GM12878 (cell line): ENCODE measurements at regions not wholly inside any gene's neighbourhood (a gene's known extent, or its start where the extent isn't known, plus 50 kb on each side); places are given as distances from the start of the nearest gene placed in this dataset.
"Not testable (repeated sequence)": the region's sequence is repeated elsewhere in the genome, so short reads cannot be mapped to it uniquely, and the experiment has no call there.

Source experiments
- ATAC-seq: fragments of 200-7000 bp; cut with Tn5 transposase; 3 replicates; pipeline ENCODE4 v1.9.1; 2020; ENCODE audit warnings: mild to moderate bottlenecking, moderate library complexity
- BruUV-seq: library from RNA; stranded (reverse); fragments of 400-500 nt; replicated peaks from 2 replicates; lab custom pipeline; 2021; lab: Mats Ljungman, UMichigan
- CTCF ChIA-PET: fragments of 300-600 bp; sonication (Branson Sonifier 250); formaldehyde crosslinking; extraction: SDS; loops from one replicate; lab custom pipeline; 2021; ENCODE audit warnings: inconsistent platforms; lab: Yijun Ruan, JAX
- POLR2A ChIA-PET: fragments of 350-600 bp; formaldehyde crosslinking; extraction: SDS; loops from one replicate; lab custom pipeline; 2021; ENCODE audit warnings: inconsistent platforms; lab: Charles Lee
- RAD21 ChIA-PET: fragments of 300-600 bp; sonication (Branson Sonifier 250); formaldehyde crosslinking; loops from one replicate; lab custom pipeline; 2023; ENCODE audit warnings: antibody characterized with exemption; ENCODE audit not compliant: unreplicated experiment; lab: Charles Lee
- SMC1A ChIA-PET: fragments of 300-600 bp; sonication (Branson Sonifier 250); formaldehyde crosslinking; loops from one replicate; lab custom pipeline; 2023; ENCODE audit not compliant: unreplicated experiment, uncharacterized antibody; lab: Charles Lee
- DNase-seq: peaks from one replicate; pipeline ENCODE4 v3.0.0-alpha.2; 2011; ENCODE audit warnings: low read depth, low spot score
- FAIRE-seq: peaks from 3 replicates; lab custom pipeline; 2011; peaks lifted over from hg19 to GRCh38; lab: Jason Lieb, UNC
- H2AFZ ChIP-seq: 2 replicates; pipeline ENCODE4 v1.6.0; 2011; ENCODE audit warnings: low read depth, low read length, control low read depth; ENCODE audit not compliant: control insufficient read depth
- H3K27ac ChIP-seq: 2 replicates; pipeline ENCODE4 v1.5.1; 2011; ENCODE audit warnings: control low read depth; ENCODE audit not compliant: control insufficient read depth, insufficient read depth
- H3K27me3 ChIP-seq, 2 experiments: replicated peaks in 1 of 2; 2 replicates each; pipeline versions ENCODE4 v1.6.0 to v1.6.1; 2011; ENCODE audit warnings: low read length in 1 of 2; ENCODE audit not compliant: control insufficient read depth in 2 of 2, insufficient read depth in 2 of 2
- H3K36me3 ChIP-seq, 2 experiments: 2 replicates each; pipeline ENCODE4 v1.5.1; 2011; ENCODE audit warnings: low read length in 1 of 2; ENCODE audit not compliant: control insufficient read depth in 2 of 2, insufficient read depth in 2 of 2
- H3K4me1 ChIP-seq: 2 replicates; pipeline ENCODE4 v1.6.1; 2011; ENCODE audit warnings: mild to moderate bottlenecking, low read length, moderate library complexity, mixed read lengths; ENCODE audit not compliant: control insufficient read depth, insufficient read depth
- H3K4me2 ChIP-seq: 2 replicates; pipeline ENCODE4 v1.6.0; 2011; ENCODE audit warnings: control low read depth; ENCODE audit not compliant: control insufficient read depth, insufficient read depth
- H3K4me3 ChIP-seq: fragments of 200-600 bp; sonication (generic); 2 replicates; pipeline ENCODE4 v1.5.1; 2016
- H3K79me2 ChIP-seq: 2 replicates; pipeline ENCODE4 v1.6.0; 2011; ENCODE audit warnings: low read length; ENCODE audit not compliant: control insufficient read depth, insufficient read depth
- H3K9ac ChIP-seq: 2 replicates; pipeline ENCODE4 v1.8.0; 2011; ENCODE audit warnings: low read length, control low read depth, mixed read lengths; ENCODE audit not compliant: control insufficient read depth, insufficient read depth
- H3K9me3 ChIP-seq: replicated peaks from 3 replicates; pipeline ENCODE4 v1.5.1; 2011; ENCODE audit warnings: mild to moderate bottlenecking, low read length; ENCODE audit not compliant: control insufficient read depth, insufficient read depth
- H4K20me1 ChIP-seq: 2 replicates; pipeline ENCODE4 v1.6.0; 2011; ENCODE audit not compliant: control insufficient read depth, insufficient read depth
- NFYA ChIP-seq: IDR thresholded peaks from 2 replicates; pipeline ENCODE4 v1.6.1; 2011; ENCODE audit warnings: low read depth, mild to moderate bottlenecking, low read length, improper control_type of control experiment, borderline replicate concordance
- RB1 ChIP-seq: fragments of 450-650 bp; formaldehyde crosslinking; IDR thresholded peaks from 2 replicates; pipeline ENCODE4 v1.6.1; 2017; ENCODE audit warnings: mild to moderate bottlenecking, borderline replicate concordance
- RUNX3 ChIP-seq: IDR thresholded peaks from 2 replicates; pipeline ENCODE4 v1.6.1; 2012; ENCODE audit warnings: low read length, inconsistent platforms
- SMC3 ChIP-seq: IDR thresholded peaks from 2 replicates; pipeline ENCODE4 v1.6.1; 2011; ENCODE audit warnings: low read length, improper control_type of control experiment, borderline replicate concordance
- SUPT20H ChIP-seq: IDR thresholded peaks from 2 replicates; pipeline ENCODE4 v1.6.1; 2011; ENCODE audit warnings: low read depth, mild to moderate bottlenecking, low read length, moderate library complexity, borderline replicate concordance; ENCODE audit not compliant: control insufficient read depth
- ZSCAN29 ChIP-seq: fragments of 450-650 bp; IDR thresholded peaks from 2 replicates; pipeline ENCODE4 v1.6.1; 2017; ENCODE audit warnings: mild to moderate bottlenecking, moderate library complexity
- WGBS: methylation state at CpG from one replicate; pipeline ENCODE4 v1.1.6; 2016; ENCODE audit warnings: low lambda C conversion rate; ENCODE audit not compliant: insufficient replicate concordance, insufficient coverage; ENCODE audit errors: missing lambda C conversion rate; 5-methylcytosine and 5-hydroxymethylcytosine counted together
- in situ Hi-C: fragments of 300-500 bp; cut with MboI; formaldehyde crosslinking; loops from 9 replicates; pipeline ENCODE4 v1.14.3; 2018; ENCODE audit warnings: mixed read lengths
- intact Hi-C: fragments of 100-400 bp; cut with micrococcal nuclease; formaldehyde crosslinking; loops from one replicate; pipeline ENCODE4 v1.14.2; 2022; ENCODE audit not compliant: unreplicated experiment
- TF ChIP-seq, protein P1 (sequence below): fragments of 450-650 bp; conservative IDR thresholded peaks from 2 replicates; pipeline ENCODE4 v1.6.1; 2017; ENCODE audit warnings: mild to moderate bottlenecking, moderate library complexity

DNA sequence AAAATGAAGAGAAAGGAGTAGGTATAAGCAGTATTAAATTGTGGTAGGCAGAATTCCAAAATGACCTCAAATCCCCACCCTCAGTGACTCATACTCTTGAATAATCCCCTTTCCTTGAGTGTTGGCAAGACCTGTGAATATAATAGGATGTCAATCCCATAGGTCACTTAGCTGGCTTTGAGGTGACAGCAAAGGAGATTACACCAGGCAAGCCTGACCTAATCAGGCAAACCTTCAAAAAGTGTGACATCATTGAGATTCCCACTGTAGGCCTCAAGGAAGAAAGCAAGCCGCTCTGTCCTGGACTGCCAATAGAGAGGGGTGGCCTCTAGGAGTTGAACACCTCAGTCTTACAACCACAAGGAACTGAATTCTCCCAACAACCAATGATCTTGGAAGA, 535.2 kb downstream of the RBFOX1 start (continued):
- TF ChIP-seq, protein P1, sequence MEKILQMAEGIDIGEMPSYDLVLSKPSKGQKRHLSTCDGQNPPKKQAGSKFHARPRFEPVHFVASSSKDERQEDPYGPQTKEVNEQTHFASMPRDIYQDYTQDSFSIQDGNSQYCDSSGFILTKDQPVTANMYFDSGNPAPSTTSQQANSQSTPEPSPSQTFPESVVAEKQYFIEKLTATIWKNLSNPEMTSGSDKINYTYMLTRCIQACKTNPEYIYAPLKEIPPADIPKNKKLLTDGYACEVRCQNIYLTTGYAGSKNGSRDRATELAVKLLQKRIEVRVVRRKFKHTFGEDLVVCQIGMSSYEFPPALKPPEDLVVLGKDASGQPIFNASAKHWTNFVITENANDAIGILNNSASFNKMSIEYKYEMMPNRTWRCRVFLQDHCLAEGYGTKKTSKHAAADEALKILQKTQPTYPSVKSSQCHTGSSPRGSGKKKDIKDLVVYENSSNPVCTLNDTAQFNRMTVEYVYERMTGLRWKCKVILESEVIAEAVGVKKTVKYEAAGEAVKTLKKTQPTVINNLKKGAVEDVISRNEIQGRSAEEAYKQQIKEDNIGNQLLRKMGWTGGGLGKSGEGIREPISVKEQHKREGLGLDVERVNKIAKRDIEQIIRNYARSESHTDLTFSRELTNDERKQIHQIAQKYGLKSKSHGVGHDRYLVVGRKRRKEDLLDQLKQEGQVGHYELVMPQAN, result no peak
- no peak for TF ChIP-seq ZSCAN29
- no peak for TF ChIP-seq SMC3
- TF ChIP-seq RB1, result no peak
- TF ChIP-seq, all 136 proteins: peak for 0

DNA sequence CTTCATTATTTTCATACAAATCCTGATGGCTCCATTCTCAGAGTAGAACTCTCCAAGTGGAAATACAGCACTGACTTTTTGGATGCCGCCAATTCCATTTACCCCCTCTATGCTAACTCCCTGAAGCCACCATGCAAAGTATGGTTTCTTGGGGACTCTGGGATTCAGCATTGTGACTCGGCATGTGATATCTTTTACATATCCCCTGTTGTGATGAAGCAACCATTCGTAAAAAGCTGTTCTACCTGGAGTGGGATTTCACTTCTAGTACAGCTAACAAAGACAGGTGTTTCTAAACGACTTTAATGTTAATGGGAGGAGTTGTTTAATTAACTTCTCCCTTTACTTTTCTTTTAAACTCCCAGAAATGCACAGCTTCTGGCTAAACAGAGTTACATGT, 533.5 kb downstream of the RBFOX1 start:
- no peak for ATAC-seq
- WGBS, result 3% methylated on average over 4 of the region's 4 CpGs

DNA sequence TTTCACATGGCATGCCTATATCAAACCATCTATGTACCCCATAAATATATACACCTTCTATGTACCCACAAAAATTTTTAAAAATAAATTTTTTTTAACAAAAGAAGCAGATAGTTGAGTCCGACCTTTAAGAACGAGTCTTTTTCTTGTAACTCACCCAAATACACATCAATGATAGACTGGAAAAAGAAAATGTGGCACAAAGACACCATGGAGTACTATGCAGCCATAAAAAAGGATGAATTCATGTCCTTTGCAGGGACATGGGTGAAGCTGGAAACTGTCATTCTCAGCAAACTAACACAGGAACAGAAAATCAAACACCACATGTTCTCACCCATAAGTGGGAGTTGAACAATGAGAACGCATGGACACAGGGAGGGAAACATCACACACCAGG, 532.7 kb downstream of the RBFOX1 start:
- ATAC-seq, H2AFZ ChIP-seq, H3K36me3 ChIP-seq, H3K9ac ChIP-seq, H3K4me1 ChIP-seq, RAD21 ChIA-PET, H3K27me3 ChIP-seq, H4K20me1 ChIP-seq, H3K4me3 ChIP-seq, DNase-seq, BruUV-seq, intact Hi-C loops, FAIRE-seq, H3K4me2 ChIP-seq, H3K79me2 ChIP-seq, CTCF ChIA-PET, H3K27ac ChIP-seq, in situ Hi-C loops, SMC1A ChIA-PET, POLR2A ChIA-PET, H3K9me3 ChIP-seq: not testable (repeated sequence)
- WGBS, result 4% methylated on average over 2 of the region's 3 CpGs

More for the DNA sequence above, 533.5 kb downstream of the RBFOX1 start:
- no TSS peak for BruUV-seq
- in situ Hi-C loops (no loop called here), intact Hi-C loops (no loop called here)
- no peak for FAIRE-seq
- Histone ChIP-seq H3K27ac (no peak overlapping the region), H3K4me1 (no peaks in the 10 kb centered on the region), H3K36me3 (no peaks in the 10 kb centered on the region), H3K4me2 (no peak overlapping the region), H3K79me2 (no peaks in the 10 kb centered on the region)
- SMC1A ChIA-PET, result no interaction called here
- no peak for DNase-seq
- TF ChIP-seq RUNX3 (no peak), SUPT20H (no peak), NFYA (no peak)
- TF ChIP-seq, all 136 proteins: peak for 0
- ChIA-PET CTCF (no interaction called here), RAD21 (no interaction called here), POLR2A (no interaction called here)
- no peak overlapping the region for H3K4me3 ChIP-seq
- no peaks in the 10 kb centered on the region; the same call in 2 of the 3 replicates for H3K9me3 ChIP-seq
- no peaks in the 10 kb centered on the region for H4K20me1 ChIP-seq
- H3K27me3 ChIP-seq, result no peaks in the 10 kb centered on the region
- H2AFZ ChIP-seq, result no peak overlapping the region
- H3K9ac ChIP-seq, result no peak overlapping the region
